HepG2 (cell line): ENCODE measurements at regions not wholly inside any gene's neighbourhood (a gene's known extent, or its start where the extent isn't known, plus 50 kb on each side); places are given as distances from the start of the nearest gene placed in this dataset.

Source experiments
- CTCF ChIP-seq: sonication (generic); formaldehyde crosslinking; IDR thresholded peaks from 2 replicates; pipeline ENCODE4 v1.5.0; 2020; ENCODE audit warnings: mild to moderate bottlenecking, missing genetic modification reagents, moderate library complexity
- ESRRA ChIP-seq: sonication (generic); formaldehyde crosslinking; IDR thresholded peaks from 2 replicates; pipeline ENCODE4 v1.5.1; 2020; ENCODE audit warnings: mild to moderate bottlenecking, low read depth, missing genetic modification reagents
- EZH2 ChIP-seq: conservative IDR thresholded peaks from 2 replicates; pipeline ENCODE4 v1.6.1; 2012; ENCODE audit warnings: mild to moderate bottlenecking, low read depth, low read length, moderate library complexity
- FOXA1 ChIP-seq, 2 experiments: fragments of 450-650 bp in 1 of 2; sonication (generic) in 1 of 2; formaldehyde crosslinking in 1 of 2; IDR thresholded peaks; 2 replicates each; pipeline versions ENCODE4 v1.4.0 to v1.6.1; 2016 to 2020; ENCODE audit warnings: missing genetic modification reagents in 1 of 2
- KLF6 ChIP-seq: IDR thresholded peaks from 2 replicates; pipeline ENCODE4 v1.8.0; 2016; ENCODE audit warnings: missing biosample characterization, missing genetic modification reagents
- KLF9 ChIP-seq: IDR thresholded peaks from 2 replicates; pipeline ENCODE4 v1.6.1; 2016; ENCODE audit warnings: low read depth
- NCOA2 ChIP-seq: sonication (generic); formaldehyde crosslinking; IDR thresholded peaks from 2 replicates; pipeline ENCODE4 v1.8.0; 2022; ENCODE audit warnings: inconsistent platforms
- POGZ ChIP-seq: sonication (generic); formaldehyde crosslinking; IDR thresholded peaks from 2 replicates; pipeline ENCODE4 v1.4.0; 2020; ENCODE audit warnings: mild to moderate bottlenecking, missing genetic modification reagents
- POLR2AphosphoS5 ChIP-seq: IDR thresholded peaks from 2 replicates; pipeline ENCODE4 v1.6.1; 2012; ENCODE audit warnings: low read depth, low read length
- RAD21 ChIP-seq: fragments of 450-650 bp; formaldehyde crosslinking; IDR thresholded peaks from 2 replicates; pipeline ENCODE4 v1.5.0; 2020; ENCODE audit warnings: mild to moderate bottlenecking
- SMC3 ChIP-seq: IDR thresholded peaks from 2 replicates; pipeline ENCODE4 v1.6.1; 2011; ENCODE audit warnings: low read length, improper control_type of control experiment
- ZNF274 ChIP-seq: sonication (generic); formaldehyde crosslinking; IDR thresholded peaks from 2 replicates; pipeline ENCODE4 v1.5.1; 2020; ENCODE audit warnings: mild to moderate bottlenecking, missing genetic modification reagents
- TF ChIP-seq, protein P1 (sequence below): sonication (generic); formaldehyde crosslinking; conservative IDR thresholded peaks from 2 replicates; pipeline ENCODE4 v1.4.0; 2020; ENCODE audit warnings: missing genetic modification reagents

DNA sequence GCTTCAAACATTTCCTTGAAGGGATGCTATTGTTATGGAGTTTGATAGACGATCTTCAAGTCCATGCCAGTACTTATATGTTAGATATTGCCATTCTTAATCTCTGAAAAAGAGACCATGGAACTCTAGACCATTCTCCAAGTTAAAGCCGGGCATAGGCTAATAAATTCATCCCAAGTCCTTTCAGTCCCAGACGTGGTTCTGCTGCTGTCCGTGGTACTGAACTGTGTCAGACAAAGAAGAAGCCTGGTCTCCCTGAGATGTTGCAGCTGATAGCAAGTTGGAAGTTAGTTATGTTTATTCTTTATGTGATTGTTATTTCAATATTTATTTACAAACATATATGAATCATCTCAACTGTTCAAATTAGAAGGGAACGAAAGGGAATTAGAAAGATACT, 158.7 kb downstream of the NMUR2 start:
- TF ChIP-seq POGZ (CRISPR knock-in tag) (no peak), SMC3 (no peak), NCOA2 (CRISPR knock-in tag) (no peak), EZH2 (no peak), FOXA1 (IDR thresholded peaks at IDR 0.05) (no peak), FOXA1 (CRISPR knock-in tag; IDR thresholded peaks at IDR 0.05) (no peak), POLR2AphosphoS5 (no peak), CTCF (CRISPR knock-in tag) (no peak), RAD21 (CRISPR knock-in tag) (no peak), ESRRA (CRISPR knock-in tag) (no peak), KLF6 (CRISPR knock-in tag) (no peak), ZNF274 (no peak), KLF9 (CRISPR knock-in tag) (no peak)
- TF ChIP-seq, protein P1, sequence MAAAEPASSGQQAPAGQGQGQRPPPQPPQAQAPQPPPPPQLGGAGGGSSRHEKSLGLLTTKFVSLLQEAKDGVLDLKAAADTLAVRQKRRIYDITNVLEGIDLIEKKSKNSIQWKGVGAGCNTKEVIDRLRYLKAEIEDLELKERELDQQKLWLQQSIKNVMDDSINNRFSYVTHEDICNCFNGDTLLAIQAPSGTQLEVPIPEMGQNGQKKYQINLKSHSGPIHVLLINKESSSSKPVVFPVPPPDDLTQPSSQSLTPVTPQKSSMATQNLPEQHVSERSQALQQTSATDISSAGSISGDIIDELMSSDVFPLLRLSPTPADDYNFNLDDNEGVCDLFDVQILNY (CRISPR knock-in tag): no peak
